ENCODE measurements at regions not wholly inside any gene's neighbourhood (a gene's known extent, or its start where the extent isn't known, plus 50 kb on each side); places are given as distances from the start of the nearest gene placed in this dataset.
"Not testable (repeated sequence)": the region's sequence is repeated elsewhere in the genome, so short reads cannot be mapped to it uniquely, and the experiment has no call there.

DNA sequence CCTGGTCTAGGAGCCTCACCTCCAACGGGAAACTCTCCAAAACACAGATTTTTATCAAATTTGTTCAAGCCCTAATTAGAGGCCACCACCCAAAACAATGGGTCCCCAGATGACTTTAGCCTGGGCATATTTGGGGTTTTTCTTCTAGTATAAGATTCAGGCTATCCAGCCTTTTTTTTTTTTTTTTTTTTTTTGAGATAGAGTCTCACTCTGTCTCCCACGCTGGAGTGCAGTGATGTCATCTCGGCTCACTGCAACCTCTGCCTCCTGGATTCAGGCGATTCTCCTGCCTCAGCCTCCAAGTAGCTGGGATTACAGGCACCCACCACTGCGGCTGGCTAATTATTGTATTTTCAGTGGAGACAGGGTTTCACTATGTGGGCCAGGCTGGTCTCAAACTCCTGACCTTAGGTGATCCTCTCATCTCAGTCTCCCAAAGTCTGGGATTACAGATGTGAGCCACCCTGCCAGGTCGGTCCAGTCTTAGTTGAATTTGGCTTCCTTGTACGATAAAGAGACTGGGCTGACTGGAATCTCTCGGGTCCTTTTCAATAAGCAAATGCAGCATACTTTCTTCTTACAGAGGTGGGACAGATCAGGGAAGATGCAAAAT, 91.4 kb upstream of the KLF6 start:
- DNase-seq (ENCODE audit: extremely low read depth in 1 of 2, low read depth in 1 of 2): no peak

DNA sequence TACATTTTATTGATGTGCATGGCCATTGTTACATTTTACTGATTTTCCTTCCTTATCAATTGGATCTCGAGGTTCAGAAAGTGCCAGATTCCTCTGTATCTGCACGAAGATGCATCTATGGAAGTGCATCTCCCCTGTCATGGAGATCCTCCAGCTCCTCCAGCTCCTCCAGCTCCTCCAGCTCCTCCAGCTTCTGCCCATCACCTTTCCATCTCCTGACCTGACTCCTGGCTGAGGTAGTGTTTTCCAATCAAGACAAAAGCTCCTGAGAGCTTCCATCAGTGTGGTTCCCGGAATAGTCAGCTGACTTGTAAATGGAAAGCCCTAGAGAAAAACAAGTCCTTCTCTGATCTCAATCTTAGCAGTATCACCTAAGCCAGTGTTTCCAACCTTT, 90.8 kb upstream of the KLF6 start:
- DNase-seq (ENCODE audit: extremely low read depth in 1 of 2, low read depth in 1 of 2): no peak

DNA sequence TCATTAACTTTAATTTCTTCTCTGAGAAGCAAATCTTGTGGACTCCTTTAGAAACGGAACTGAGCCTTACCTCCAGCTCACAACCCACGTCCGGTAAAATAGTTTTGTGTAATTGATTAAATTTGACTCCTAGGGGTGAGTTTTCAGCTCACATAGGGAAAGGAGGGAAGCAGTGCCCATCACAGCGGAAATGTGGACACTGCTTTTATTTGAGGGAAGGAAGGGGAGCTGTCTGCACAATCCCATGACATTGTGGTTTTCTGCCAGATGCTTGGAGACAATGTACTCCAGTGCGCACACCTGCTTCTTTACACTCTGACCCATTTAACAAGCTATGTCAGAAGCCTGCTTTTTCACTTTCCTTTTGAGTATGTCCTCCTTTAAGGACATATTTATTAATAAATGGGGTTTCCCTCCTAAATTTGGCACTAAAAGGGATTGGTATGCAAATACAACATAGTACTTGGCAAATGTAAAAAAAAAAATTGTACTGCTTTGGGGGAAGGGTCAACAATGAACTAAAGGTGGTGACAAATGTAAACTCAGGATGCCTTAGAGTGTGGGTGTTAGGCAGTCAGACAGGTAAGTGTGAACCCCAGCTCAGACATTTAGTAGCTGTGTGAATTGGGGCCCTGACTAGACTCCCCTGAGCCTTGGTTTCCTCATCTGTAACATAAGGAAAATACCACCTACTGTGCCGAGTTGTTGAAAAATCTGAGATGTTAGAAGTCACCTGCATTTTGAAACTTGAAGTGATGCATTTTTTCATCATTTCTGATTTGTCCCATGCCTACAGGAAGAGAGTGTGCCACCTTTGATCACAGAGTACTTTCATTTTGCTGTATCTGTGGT, 90.2 kb upstream of the KLF6 start:
- DNase-seq (ENCODE audit: extremely low read depth in 1 of 2, low read depth in 1 of 2): no peak

DNA sequence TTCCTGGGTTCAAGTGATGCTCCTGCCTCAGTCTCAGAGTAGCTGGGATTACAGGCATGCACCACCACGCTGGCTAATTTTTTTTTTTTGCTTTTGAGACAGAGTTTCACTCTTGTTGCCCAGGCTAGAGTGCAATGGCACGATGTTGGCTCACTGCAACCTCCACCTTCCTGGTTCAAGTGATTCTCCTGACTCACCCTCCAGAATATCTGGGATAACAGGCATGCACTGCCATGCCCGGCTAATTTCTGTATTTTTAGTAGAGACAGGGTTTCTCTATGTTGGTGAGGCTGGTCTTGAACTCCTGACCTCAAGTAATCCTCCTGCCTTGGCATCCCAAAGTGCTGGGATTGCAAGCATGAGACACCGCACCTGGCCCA, 89.6 kb upstream of the KLF6 start:
- not testable (repeated sequence) for DNase-seq (ENCODE audit: extremely low read depth in 1 of 2, low read depth in 1 of 2)

DNA sequence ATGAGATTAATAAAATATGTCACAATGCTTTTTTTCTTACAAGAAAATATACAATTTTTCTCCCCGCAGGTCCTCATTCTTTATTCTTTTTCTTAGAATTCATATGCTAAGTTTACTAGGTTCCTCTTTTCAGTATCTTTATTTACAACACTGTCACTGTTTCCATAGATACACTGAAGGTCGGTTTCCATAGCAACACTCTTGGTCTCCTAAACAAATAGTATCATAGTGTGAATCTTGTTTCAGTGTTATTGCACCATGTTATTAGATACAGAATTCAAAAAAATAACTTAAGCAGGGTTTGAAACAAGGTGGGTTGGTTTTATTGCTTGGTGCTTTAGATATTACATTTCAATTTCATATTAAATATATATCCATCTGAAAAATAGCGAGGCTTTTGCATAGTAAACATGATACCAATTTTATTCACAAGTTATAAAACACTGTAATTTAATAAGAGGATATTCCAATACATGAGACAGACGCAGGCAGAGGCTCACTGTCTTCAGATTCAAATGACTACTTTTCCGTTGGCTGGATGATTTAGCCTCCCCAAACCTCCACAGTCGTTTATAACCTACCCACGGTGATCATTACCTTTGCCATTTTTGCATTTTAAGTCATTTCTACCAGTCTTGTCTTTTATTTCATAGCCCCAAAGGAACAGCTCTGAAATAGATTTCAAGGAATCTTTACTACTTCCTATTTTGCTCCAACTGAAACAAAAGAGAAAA, 88.9 kb upstream of the KLF6 start:
- no peak for DNase-seq (ENCODE audit: extremely low read depth in 1 of 2, low read depth in 1 of 2)

DNA sequence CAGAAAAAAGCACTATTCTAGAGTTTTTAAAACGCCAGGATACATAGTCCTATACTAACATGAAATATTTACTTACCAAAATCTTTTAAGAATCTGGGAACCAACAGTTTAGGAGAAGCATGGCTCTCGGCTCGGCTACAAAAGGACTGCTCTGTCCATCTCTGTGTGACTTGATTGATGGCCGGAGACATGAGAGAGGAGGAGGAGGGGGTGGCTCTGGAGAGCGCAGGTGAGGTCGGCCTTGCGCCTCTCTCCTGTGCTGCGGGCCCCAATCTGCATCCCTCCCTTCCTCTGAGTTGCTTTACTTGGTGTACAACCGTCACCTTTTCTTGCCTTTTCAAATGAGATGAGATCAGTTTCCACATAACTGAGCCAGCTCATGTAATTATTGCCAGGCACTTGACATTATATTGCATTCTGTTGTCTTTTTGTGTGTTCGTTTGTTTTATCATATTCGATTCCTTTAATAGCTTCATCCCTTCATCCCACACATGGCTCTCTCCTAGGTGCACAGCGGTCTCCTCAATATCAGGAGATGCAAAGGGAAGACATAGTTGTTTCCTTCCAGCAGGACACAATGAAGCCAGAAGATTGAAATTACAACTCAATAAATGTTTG, 87.8 kb upstream of the KLF6 start:
- no peak for DNase-seq (ENCODE audit: extremely low read depth in 1 of 2, low read depth in 1 of 2)

DNA sequence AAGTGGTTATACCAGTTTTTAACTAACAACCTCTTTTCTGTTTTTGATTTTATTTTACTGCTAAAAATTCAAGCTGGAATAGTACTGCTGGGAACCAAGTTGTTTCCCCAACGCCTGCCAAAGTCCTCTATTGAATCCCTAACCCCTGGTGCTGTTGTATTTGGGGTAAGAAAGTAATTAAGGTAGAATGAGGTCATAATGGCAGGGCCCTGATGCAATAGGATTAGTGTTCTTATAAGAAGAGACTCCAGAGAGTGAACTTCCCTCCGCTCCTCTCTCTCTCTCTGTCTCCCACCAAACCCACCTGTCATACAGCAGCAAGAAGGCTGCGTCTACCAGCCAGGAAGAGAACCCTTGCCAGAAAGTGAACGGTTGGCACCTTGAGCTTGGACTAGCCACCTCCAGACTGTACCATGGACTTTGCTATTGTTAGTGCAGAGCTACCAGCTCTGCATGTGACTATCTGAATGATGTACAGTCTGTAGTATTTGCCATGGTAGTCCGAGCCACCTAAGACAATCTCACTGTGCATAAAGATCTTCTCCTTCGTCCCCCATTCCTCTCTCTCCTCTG, 86.5 kb upstream of the KLF6 start:
- no peak for DNase-seq (ENCODE audit: extremely low read depth in 1 of 2, low read depth in 1 of 2)

DNA sequence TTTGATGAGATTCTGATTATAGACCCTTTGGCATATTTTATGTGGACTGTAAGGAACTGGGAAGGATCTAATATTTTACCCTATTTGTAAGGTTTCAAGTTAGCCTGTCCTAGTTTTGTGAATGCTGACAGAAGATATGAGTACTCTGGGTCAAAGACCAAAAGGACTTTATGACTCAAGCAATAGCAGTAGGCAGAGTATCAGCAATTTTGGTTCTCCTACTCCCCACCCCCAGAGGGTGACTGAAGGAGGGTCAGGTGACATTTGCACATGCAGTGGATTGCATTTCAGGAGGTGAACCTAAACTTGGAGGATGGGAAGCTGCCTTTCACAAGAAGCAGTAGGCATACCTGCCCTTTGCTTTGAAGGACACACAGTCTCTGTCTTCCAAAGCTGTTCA, 84.0 kb upstream of the KLF6 start:
- DNase-seq (ENCODE audit: extremely low read depth in 1 of 2, low read depth in 1 of 2): no peak

DNA sequence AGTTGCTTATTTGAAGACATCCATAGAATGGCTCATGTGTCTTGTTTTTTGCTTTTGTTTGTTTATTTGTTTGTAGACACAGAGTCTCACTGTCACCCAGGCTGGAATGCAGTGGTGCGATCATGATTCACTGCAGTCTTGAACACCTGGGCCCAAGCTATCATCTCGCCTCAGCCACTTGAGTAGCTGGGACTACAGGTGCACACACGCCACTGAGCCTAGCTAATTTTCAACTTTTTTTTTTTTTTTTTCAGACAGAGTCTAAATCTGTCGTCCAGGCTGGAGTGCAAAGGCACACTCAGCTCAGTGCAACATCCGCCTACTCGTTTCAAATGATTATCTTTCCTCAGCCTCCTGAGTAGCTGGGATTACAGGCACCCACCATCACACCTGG, 83.3 kb upstream of the KLF6 start:
- DNase-seq (ENCODE audit: extremely low read depth in 1 of 2, low read depth in 1 of 2): no peak

DNA sequence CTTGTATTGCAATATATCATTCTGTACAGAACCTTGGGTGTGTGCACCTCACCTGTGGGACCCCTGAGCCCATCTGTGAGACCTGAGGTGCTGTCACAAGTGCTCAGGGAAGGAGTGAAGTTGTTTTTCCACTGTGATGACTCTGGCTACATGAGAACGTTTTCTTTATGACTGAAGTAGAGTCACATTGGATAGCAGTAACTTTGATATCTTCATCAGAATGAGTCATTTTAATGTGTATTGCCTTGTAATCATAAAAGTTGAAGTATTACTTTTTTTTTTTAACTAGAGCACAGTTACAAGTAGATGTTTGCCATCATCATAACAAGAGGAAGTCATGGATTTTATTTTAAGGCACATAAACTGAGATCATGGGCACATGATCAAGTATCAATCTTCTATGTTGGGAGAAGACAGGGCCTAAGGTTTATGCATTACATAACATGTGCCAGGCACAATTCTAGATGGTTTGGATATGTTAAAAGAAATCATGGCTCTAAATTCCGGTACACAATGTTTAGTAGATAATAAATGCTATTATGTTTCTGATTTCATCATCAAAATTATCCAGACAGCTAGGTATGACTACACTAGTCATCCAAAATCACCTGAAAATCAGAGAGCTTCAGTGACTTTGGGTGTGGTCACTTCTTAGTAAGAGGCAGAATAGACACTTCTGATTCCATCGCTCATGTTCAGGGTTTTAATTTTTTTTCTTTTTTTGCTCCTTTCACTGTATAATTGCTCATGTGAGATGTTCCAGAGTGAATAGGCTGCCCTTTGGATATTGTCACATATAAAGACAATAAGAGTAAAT, 82.7 kb upstream of the KLF6 start:
- DNase-seq (ENCODE audit: extremely low read depth in 1 of 2, low read depth in 1 of 2): no peak

DNA sequence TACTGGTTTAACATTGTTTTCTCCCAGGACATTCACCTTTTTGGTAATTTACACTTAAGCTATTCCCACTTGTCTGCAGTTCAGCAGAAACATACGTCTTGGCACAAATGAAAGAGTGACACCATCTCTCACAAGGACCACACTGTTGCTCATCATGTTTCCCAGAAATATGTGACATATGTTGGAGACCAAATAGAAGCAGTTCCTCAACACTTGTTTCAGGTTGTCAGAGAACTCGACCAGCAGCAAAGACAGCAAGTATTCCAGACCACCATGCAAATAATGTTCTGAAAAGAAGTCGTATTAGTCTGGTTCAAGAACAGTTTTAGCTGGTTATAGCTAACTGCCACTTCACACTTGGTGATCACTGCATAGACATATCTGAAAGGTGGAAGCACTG, 81.3 kb upstream of the KLF6 start:
- no peak for DNase-seq (ENCODE audit: extremely low read depth in 1 of 2, low read depth in 1 of 2)

DNA sequence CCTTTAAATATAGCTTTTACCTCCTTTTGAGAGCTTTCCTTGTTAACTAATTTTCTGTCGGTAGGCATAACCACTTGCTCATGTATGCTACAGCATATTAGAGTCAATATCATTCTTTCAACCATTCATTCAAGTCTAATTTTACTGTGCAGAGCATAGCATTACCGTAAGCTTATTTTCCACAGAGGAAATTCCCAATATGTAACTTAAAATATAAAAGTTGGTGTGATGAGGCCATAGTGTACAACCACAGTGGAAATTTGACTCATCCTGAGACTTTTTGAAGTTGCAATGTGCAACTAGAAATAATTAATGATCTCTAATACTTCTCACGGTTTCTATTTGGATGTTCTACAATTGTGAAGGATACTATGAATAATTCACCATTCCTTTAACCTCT, 80.6 kb upstream of the KLF6 start:
- DNase-seq (ENCODE audit: extremely low read depth in 1 of 2, low read depth in 1 of 2): no peak

DNA sequence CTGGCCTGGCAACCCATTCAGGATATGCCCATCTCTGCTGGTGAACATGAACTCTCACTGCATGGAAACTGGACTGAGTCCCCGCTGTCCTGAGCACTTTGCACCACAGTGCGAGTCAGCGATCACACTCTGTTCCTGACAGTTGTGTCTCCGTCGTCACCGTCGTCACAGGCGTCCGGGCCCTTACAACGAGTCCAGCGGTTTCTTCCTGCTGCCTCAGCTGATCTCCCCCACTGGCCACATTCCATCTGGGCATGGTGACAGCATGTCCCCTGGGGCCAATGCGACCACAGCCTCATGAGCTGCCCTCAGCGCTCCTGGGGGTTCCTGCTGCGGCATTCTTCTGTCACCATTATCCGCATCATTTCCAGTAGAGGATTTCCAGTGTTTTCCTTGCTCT, 76.8 kb upstream of the KLF6 start:
- DNase-seq (ENCODE audit: extremely low read depth in 1 of 2, low read depth in 1 of 2): no peak

DNA sequence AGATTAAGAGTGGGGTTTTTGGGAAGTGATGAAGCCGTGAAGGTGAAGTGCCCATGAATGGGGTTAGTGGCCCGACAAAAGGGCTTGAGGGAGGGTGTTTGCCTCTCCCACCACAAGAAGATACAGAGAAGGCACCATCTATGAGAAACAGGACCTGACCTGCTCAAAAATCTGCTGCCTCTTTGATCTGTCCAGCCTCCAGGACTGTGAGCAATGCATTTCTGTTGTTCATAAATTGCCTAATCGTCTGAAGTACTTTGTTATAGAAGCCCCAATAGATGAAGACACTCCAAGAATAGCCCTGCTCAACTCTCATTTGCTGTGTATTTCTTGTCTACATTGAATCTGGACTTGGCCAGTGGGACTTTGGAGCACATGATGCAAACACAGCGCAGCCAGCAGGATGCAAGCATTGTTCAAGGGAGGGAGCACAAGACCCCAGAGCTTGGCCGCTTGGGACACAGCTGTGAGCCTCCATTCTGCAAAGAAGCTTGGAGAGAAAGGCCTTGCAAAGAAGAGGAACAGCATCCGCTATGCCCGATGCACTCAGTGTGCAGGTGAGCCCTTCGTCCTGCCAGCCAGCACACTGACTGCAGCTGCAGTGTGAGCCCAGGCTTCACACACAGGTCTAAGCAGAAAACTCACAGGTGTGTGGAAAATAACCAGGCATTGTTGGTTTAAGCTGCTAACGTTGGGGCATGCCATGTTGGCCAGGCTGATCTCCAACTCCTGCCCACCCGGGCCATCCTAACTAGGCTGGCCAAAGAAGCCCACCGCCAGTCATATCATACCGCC, 73.2 kb upstream of the KLF6 start:
- DNase-seq (ENCODE audit: extremely low read depth in 1 of 2, low read depth in 1 of 2): no peak

DNA sequence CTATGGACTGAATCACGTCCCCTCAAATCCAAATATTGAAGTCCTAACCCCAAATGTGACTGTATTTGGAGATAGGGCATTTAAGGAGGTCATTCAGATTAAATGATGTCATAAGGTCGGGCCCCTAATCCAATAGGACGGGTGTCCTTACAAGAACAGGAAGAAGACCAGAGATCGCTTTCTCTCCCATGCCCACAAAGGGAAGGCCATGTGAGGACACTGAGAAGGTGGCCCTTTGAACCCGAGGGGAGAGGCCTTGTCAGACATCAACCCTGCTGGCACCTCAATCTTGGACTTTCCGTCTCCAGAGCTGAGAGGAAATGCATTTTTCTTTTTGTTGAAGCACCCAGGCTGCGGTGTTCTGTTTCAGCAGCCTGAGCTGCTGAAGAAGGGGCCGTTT, 72.3 kb upstream of the KLF6 start:
- no peak for DNase-seq (ENCODE audit: extremely low read depth in 1 of 2, low read depth in 1 of 2)

DNA sequence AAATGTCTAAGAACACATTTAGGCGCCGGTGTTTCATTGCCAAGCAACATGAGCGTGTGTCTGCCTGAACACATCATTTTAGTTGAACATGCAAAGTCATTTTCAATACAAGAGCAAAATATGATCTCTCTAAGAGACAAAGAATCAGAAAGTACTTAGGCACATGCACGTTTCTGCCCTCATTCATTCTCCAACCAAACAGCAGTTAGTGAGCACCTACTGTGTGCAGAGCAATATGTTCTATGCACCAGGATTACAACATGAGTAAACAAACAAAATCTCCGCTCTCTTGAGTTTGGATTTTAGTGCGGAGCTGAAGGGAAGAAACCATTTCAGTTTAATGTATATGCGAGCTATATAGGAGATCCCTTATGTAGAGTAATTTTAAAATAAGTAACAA, 71.6 kb upstream of the KLF6 start:
- no peak for DNase-seq (ENCODE audit: extremely low read depth in 1 of 2, low read depth in 1 of 2)

DNA sequence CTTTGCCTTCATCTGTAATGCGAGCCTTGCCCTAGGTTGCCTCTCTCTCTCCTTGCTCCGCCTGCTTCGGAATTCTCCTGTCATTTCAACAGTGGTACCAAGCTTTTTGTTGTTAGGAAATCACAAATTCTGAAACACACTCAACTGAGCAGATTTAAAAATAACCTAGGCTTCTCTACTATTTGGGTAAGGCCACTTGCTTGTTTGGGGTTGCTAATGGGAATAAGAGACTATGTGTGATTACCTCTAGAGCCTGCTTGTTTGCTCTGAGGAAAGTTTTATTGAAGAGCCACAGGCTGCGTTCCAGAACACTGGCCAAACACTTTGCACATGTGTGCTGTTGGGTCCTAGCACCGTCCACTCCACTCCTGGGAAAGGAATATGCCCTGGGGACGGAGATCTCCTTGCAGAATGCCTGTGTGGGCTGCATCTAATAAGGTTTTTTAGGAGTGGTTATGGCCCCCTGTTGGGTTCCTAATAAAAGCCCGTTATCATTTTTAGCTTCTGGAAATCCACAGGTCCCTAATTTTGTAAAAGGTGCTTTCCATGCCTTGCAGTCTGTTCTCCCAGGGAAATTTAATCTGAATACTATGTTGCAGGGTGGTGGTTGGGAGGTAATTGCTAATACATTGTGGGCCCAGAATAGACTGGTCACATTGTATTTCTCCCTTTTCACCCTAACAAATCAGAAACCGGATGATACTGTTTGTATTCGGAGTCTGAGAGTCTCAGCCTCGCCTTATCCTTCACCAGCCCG, 68.7 kb upstream of the KLF6 start:
- no peak for DNase-seq (ENCODE audit: extremely low read depth in 1 of 2, low read depth in 1 of 2)

DNA sequence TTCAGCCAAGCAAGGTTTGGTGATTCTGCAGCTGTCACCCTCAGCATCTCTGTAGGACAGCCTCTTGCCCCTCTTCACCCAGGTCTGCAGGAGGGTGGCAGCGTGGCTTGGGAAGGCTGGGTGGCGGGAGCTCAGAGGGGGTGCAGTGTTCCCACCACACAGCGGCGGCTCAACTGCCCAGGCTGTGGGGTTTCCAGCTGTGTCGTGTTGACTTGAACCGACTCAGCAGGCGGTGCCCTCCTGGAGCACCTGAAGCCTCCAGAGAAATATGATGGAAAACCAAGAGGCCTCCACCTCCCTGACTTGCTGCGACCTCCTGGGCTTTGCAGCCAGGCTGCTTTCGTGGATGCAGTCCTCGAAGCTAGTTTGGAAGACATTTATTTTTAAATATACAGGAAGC, 68.0 kb upstream of the KLF6 start:
- no peak for DNase-seq (ENCODE audit: extremely low read depth in 1 of 2, low read depth in 1 of 2)
